MCF 10A (cell line): ENCODE measurements at regions not wholly inside any gene's neighbourhood (a gene's known extent, or its start where the extent isn't known, plus 50 kb on each side); places are given as distances from the start of the nearest gene placed in this dataset.

ENCODE experiments used
- BruUV-seq: library from RNA; stranded (reverse); fragments of 400-500 nt; replicated peaks from 2 replicates; lab custom pipeline; 2021; lab: Mats Ljungman, UMichigan
- CTCF ChIA-PET: fragments of 300-600 bp; sonication (Branson Sonifier 250); formaldehyde crosslinking; extraction: SDS; loops from one replicate; lab custom pipeline; 2021; ENCODE audit warnings: antibody characterized with exemption, inconsistent platforms; lab: Yijun Ruan, JAX
- POLR2A ChIA-PET: fragments of 300-600, 350-650 bp; sonication (Branson Sonifier 250); formaldehyde crosslinking; extraction: SDS; loops from one replicate; lab custom pipeline; 2020; ENCODE audit warnings: antibody characterized with exemption, inconsistent platforms; lab: Yijun Ruan, JAX
- DNase-seq: peaks from one replicate; pipeline ENCODE4 v3.0.0-alpha.2; 2018; ENCODE audit not compliant: unreplicated experiment
- H3K27ac Mint-ChIP-seq: one replicate; pipeline ENCODE4 v1.8.0; 2022; ENCODE audit warnings: mild to moderate bottlenecking, low read depth, mixed read lengths; ENCODE audit not compliant: unreplicated experiment
- H3K27me3 Mint-ChIP-seq: one replicate; pipeline ENCODE4 v1.8.0; 2022; ENCODE audit warnings: mixed read lengths; ENCODE audit not compliant: insufficient read depth, unreplicated experiment
- H3K36me3 Mint-ChIP-seq: one replicate; pipeline ENCODE4 v1.8.0; 2022; ENCODE audit warnings: mild to moderate bottlenecking, moderate library complexity, mixed read lengths; ENCODE audit not compliant: insufficient read depth, unreplicated experiment
- H3K4me1 Mint-ChIP-seq: one replicate; pipeline ENCODE4 v1.8.0; 2022; ENCODE audit warnings: mixed read lengths; ENCODE audit not compliant: insufficient read depth, unreplicated experiment
- H3K4me3 Mint-ChIP-seq: one replicate; pipeline ENCODE4 v1.8.0; 2022; ENCODE audit warnings: mild to moderate bottlenecking, moderate library complexity, mixed read lengths; ENCODE audit not compliant: unreplicated experiment
- H3K9me3 Mint-ChIP-seq: one replicate; pipeline ENCODE4 v1.8.0; 2022; ENCODE audit warnings: mixed read lengths; ENCODE audit not compliant: unreplicated experiment
- CTCF ChIP-seq: fragments of 200-600 bp; IDR thresholded peaks from one replicate; pipeline ENCODE4 v1.8.0; 2022; ENCODE audit warnings: antibody characterized with exemption, mild to moderate bottlenecking; ENCODE audit not compliant: unreplicated experiment
- intact Hi-C: fragments of 100-400 bp; cut with micrococcal nuclease; formaldehyde crosslinking; loops from 2 replicates; pipeline ENCODE4 v1.14.1; 2022

- CTCF ChIA-PET = no interaction called here
- no peak for DNase-seq
- Mint-ChIP-seq H3K36me3 (no peaks in the 10 kb centered on the region), H3K4me3 (no peak overlapping the region), H3K27ac (no peak overlapping the region), H3K9me3 (no peaks in the 10 kb centered on the region), H3K27me3 (peaks cover 36% of the 10 kb centered on the region), H3K4me1 (no peaks in the 10 kb centered on the region)
- POLR2A ChIA-PET = no interaction called here
- BruUV-seq = no TSS peak
- intact Hi-C loops = no loop called here
- no peak for TF ChIP-seq CTCF
These were observed 200.8 kb upstream of the MEF2C start for GRCh38 chr5:89083791-89084190.

DNA sequence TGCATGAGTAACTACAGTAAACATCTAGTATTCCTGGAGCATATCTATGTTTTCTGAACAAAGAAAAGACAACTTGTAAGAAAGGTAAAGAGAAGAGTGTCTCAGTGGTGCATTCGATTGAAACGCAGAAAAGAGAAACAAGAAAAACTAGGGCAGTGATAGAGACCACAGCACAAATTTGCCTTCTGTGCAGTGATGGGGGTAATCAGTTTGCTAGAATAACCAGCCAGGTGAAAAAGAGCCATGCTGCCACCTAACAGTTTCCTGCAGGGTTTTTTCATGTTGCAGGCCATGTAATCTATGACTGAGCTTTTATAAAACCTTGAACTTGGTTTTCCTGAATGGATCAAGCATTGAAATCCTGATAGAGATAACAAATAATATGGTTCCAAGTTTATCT lies 198.4 kb upstream of the MEF2C start:
- CTCF ChIA-PET = no interaction called here
- Mint-ChIP-seq H3K4me1 (no peaks in the 10 kb centered on the region), H3K9me3 (no peaks in the 10 kb centered on the region), H3K27me3 (peaks cover 46% of the 10 kb centered on the region), H3K27ac (no peak overlapping the region), H3K4me3 (no peak overlapping the region), H3K36me3 (no peaks in the 10 kb centered on the region)
- intact Hi-C loops = no loop called here
- TF ChIP-seq CTCF = no peak
- DNase-seq = no peak
- POLR2A ChIA-PET = no interaction called here
- BruUV-seq = no TSS peak

GRCh38 chr5:89080467-89081116 lies 197.6 kb upstream of the MEF2C start:
- no peak for TF ChIP-seq CTCF
- H3K4me3 Mint-ChIP-seq = no peak overlapping the region
- POLR2A ChIA-PET = no interaction called here
- no peak for DNase-seq
- no peaks in the 10 kb centered on the region for H3K36me3 Mint-ChIP-seq
- no peaks in the 10 kb centered on the region for H3K9me3 Mint-ChIP-seq
- H3K27ac Mint-ChIP-seq = no peak overlapping the region
- BruUV-seq = no TSS peak
- no peaks in the 10 kb centered on the region for H3K4me1 Mint-ChIP-seq
- intact Hi-C loops = no loop called here
- H3K27me3 Mint-ChIP-seq = peaks cover 46% of the 10 kb centered on the region
- CTCF ChIA-PET = no interaction called here

DNA sequence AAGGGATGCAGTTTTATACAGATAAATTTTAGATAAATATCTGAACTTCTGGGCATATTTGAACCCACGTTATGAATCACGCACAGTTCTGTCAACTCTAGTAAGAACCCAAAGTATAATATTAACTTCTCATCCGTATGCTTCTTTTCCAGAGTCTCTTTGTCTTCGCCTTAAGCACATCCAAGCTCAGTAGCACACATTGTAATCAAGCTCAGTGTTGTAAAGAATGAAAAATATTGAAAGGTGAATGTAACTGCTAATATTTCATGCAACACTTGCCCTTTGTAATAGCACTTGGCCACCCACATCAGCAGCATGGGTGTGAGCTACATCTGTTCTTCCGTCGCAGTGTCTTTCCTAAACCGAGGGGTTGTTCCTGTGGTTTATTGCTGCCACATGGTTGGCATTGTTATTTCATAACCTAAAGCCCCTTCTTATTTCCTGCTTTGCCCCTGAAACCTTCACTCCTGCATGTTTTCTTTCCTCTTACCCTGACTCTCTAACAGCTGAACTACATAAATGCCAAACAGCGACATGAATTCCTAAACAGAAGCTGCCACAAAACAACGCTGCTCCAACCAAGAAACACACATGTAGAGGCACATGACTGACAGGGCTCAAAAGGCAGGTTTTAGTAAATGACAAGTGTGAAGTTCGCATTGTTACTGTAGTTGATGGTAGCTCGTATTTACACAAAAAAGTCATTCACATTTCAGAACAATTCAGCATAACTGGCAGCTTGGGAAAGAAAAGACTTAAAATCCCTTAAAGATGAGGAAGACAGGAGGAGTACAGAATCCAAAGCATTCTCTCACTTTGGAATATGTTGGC lies 190.1 kb upstream of the MEF2C start:
- CTCF ChIA-PET = interaction anchor here (0.6 kb wide), 1 partner anchor 1749 kb away, joined by 3 read pairs; no protein-coding TSS in a partner anchor
- H3K27me3 Mint-ChIP-seq = peaks cover 56% of the 10 kb centered on the region

More for the DNA sequence above, 190.1 kb upstream of the MEF2C start:
- Mint-ChIP-seq H3K27ac (no peak overlapping the region), H3K4me3 (no peak overlapping the region), H3K4me1 (no peaks in the 10 kb centered on the region), H3K9me3 (no peaks in the 10 kb centered on the region), H3K36me3 (no peaks in the 10 kb centered on the region)
- no peak for DNase-seq
- intact Hi-C loops = no loop called here
- BruUV-seq = no TSS peak
- POLR2A ChIA-PET = no interaction called here
- TF ChIP-seq CTCF = no peak
